ENCODE measurements at regions not wholly inside any gene's neighbourhood (a gene's known extent, or its start where the extent isn't known, plus 50 kb on each side); places are given as distances from the start of the nearest gene placed in this dataset.

DNA sequence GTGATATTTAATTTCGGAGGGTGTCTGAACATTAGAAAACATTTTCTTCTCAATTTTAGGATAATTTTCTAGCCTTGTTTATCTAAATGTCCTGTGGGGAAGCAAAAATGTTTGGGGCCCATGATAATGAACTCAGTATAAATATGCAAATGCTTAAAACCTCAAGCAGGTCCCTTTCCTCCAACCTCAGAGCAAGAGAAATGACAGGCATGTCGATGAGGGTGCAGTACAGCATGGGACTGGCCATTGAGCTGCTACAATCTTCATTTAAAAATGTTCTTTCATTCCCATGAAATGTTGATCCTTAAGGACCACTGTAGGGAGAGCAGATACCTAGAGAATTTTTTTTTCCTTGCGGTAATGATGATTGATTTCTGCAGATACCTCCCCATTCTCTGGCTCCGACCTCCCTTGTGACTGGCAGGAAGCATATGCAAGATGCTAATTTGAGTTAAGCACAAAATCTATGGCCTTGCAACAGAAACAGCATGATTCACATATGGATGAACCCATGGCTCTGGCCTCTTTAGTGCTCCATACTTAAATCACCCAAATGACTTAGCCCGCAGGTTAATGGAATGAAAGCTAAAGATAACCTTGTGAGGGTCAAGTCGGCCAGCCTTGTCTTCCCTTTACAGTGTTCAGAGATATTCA lies 243.3 kb downstream of the SOX4 start:
- TF ChIP-seq POLR2A (IDR thresholded peaks at IDR 0.05) (no peak), EP300 (IDR thresholded peaks at IDR 0.05) (no peak)
- TF ChIP-seq, protein P1, sequence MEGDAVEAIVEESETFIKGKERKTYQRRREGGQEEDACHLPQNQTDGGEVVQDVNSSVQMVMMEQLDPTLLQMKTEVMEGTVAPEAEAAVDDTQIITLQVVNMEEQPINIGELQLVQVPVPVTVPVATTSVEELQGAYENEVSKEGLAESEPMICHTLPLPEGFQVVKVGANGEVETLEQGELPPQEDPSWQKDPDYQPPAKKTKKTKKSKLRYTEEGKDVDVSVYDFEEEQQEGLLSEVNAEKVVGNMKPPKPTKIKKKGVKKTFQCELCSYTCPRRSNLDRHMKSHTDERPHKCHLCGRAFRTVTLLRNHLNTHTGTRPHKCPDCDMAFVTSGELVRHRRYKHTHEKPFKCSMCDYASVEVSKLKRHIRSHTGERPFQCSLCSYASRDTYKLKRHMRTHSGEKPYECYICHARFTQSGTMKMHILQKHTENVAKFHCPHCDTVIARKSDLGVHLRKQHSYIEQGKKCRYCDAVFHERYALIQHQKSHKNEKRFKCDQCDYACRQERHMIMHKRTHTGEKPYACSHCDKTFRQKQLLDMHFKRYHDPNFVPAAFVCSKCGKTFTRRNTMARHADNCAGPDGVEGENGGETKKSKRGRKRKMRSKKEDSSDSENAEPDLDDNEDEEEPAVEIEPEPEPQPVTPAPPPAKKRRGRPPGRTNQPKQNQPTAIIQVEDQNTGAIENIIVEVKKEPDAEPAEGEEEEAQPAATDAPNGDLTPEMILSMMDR (IDR thresholded peaks at IDR 0.05): no peak
